Heart left ventricle (tissue), 16 donors: ENCODE measurements at regions not wholly inside any gene's neighbourhood (a gene's known extent, or its start where the extent isn't known, plus 50 kb on each side); places are given as distances from the start of the nearest gene placed in this dataset.

Source experiments
- ATAC-seq, 4 donors: fragments of 200-7000 bp; cut with Tn5 transposase; one replicate each; pipeline ENCODE4 v1.9.1; 2020 to 2022; ENCODE audit warnings: moderate library complexity in 4 of 4, mild to moderate bottlenecking in 3 of 4, moderate number of reproducible peaks in 1 of 4
- DNase-seq, 5 donors: peaks; one replicate each; pipeline ENCODE4 v3.0.0-alpha.2; 2020
- H3K27ac ChIP-seq, 12 donors: fragments of 200-600 bp; sonication (generic) in 4 of 12; one replicate each; pipeline versions ENCODE4 v1.5.0 to v1.8.0; 2016 to 2022; ENCODE audit warnings: mild to moderate bottlenecking in 2 of 12
- H3K27me3 ChIP-seq, 9 donors: fragments of 200-600 bp; sonication (generic) in 2 of 9; one replicate each; pipeline versions ENCODE4 v1.5.1 to v1.8.0; 2016 to 2022; ENCODE audit warnings: mild to moderate bottlenecking in 3 of 9
- H3K36me3 ChIP-seq, 9 donors: fragments of 200-600 bp; sonication (generic) in 2 of 9; one replicate each; pipeline versions ENCODE4 v1.5.0 to v1.8.0; 2018 to 2022; ENCODE audit warnings: mild to moderate bottlenecking in 2 of 9
- H3K4me1 ChIP-seq, 12 donors: fragments of 200-600 bp; sonication (generic) in 4 of 12; one replicate each; pipeline versions ENCODE4 v1.5.0 to v1.8.0; 2016 to 2022; ENCODE audit warnings: mild to moderate bottlenecking in 3 of 12
- H3K4me3 ChIP-seq, 12 donors: fragments of 200-600 bp; sonication (generic) in 4 of 12; one replicate each; pipeline versions ENCODE4 v1.5.0 to v1.8.0; 2017 to 2022; ENCODE audit warnings: mild to moderate bottlenecking in 9 of 12, moderate library complexity in 4 of 12
- H3K9me3 ChIP-seq, 12 donors: fragments of 200-600 bp; sonication (generic) in 4 of 12; one replicate each; pipeline versions ENCODE4 v1.5.0 to v1.8.0; 2016 to 2022; ENCODE audit warnings: mild to moderate bottlenecking in 1 of 12
- CTCF ChIP-seq, 12 donors: fragments of 200-600 bp; sonication (generic) in 4 of 12; IDR thresholded peaks; one replicate each; pipeline versions ENCODE4 v1.5.0 to v1.8.0; 2018 to 2022; ENCODE audit warnings: antibody characterized with exemption in 12 of 12, mild to moderate bottlenecking in 5 of 12
- POLR2A ChIP-seq, 2 donors: fragments of 450-650 bp; IDR thresholded peaks; one replicate each; pipeline ENCODE4 v1.6.1; 2017; ENCODE audit warnings: antibody characterized with exemption in 2 of 2, mild to moderate bottlenecking in 2 of 2, moderate library complexity in 2 of 2
- WGBS, 4 donors: extraction: QIAGEN DNeasy Blood & Tissue Kit in 2 of 4; methylation state at CpG; one replicate each; pipeline versions ENCODE4 v1.1.5 to v1.1.7; 2013 to 2018; 5-methylcytosine and 5-hydroxymethylcytosine counted together
- intact Hi-C, 10 donors: fragments of 100-400 bp; cut with DNase I; formaldehyde crosslinking; loops; one replicate each; pipeline versions ENCODE4 v1.11.1 to v1.14.2; 2022
- donor health status: ischemic (EF 13 %, LVEDD 7.1; RV severe dilation, severe dysfunction).
- donor health status: healthy with polysubstance abuse.
- donor health status: DM: no; HTN: yes; CAD: no.
- donor health status: DM: no; HTN: no; CAD: no.
- donor health status: ischemic (EF 25% LVEDD 6.9; RV normal size, moderate dysfunction).
- donor health status: ischemic (EF 25% LVEDD 5.7; RV mildly dilated, moderate dysfunction).
- donor health status: healthy.
- donor health status: DM: yes; HTN: yes; CAD: no.
- donor health status: ischemic (EF 35%, LVEDD 5.7; RV mildly dilated, moderate dysfunction).
- donor health status: nonischemic (EF 11% LVEDD 7.7; RV severe dilation, severe dysfunction).
- donor health status: DM: yes; HTN: yes; CAD: no.
- donor health status: PGD.
- donor health status: ischemic (EF 29% LVEDD 5.4; RV normal size, mild dysfunction).
- donor health status: nonischemic (EF 23%, LVEDD 6.1; RV moderate dilation, normal function).

- TF ChIP-seq POLR2A (IDR thresholded peaks at IDR 0.05), result no peak
- TF ChIP-seq CTCF (IDR thresholded peaks at IDR 0.05), result no peak
- ATAC-seq, result no peak
- Histone ChIP-seq H3K4me3 (no peak overlapping the region), H3K9me3 (no peaks in the 10 kb centered on the region), H3K27me3 (no peaks in the 10 kb centered on the region), H3K27ac (no peak overlapping the region), H3K4me1 (no peaks in the 10 kb centered on the region), H3K36me3 (no peaks in the 10 kb centered on the region)
- 89 to 92% (median 90%) methylated on average over 4 of the region's 4 CpGs for WGBS, 4 donors
- no peak for DNase-seq
- intact Hi-C loops, result no loop called here
These were observed 614.4 kb downstream of the CPS1 start for GRCh38 chr2:211170843-211171242.

GRCh38 chr2:211174021-211174420 lies 617.6 kb downstream of the CPS1 start:
- Histone ChIP-seq H3K4me3 (no peak overlapping the region), H3K27ac (no peak overlapping the region), H3K9me3 (no peaks in the 10 kb centered on the region), H3K4me1 (no peaks in the 10 kb centered on the region), H3K27me3 (no peaks in the 10 kb centered on the region), H3K36me3 (no peaks in the 10 kb centered on the region)
- WGBS, 4 donors, result 78 to 83% (median 79%) methylated on average over 2 of the region's 2 CpGs
- no peak for DNase-seq
- TF ChIP-seq POLR2A (IDR thresholded peaks at IDR 0.05) (no peak), CTCF (IDR thresholded peaks at IDR 0.05) (no peak)
- ATAC-seq, result no peak
- intact Hi-C loops, result no loop called here

GRCh38 chr2:211174631-211175030 lies 618.2 kb downstream of the CPS1 start:
- TF ChIP-seq CTCF (IDR thresholded peaks at IDR 0.05), result no peak
- TF ChIP-seq POLR2A (IDR thresholded peaks at IDR 0.05), result no peak
- Histone ChIP-seq H3K9me3 (no peaks in the 10 kb centered on the region), H3K27me3 (no peaks in the 10 kb centered on the region), H3K4me1 (no peaks in the 10 kb centered on the region), H3K36me3 (no peaks in the 10 kb centered on the region), H3K27ac (no peak overlapping the region), H3K4me3 (no peak overlapping the region)
- 51 to 66% (median 61%) methylated on average over 4 of the region's 4 CpGs for WGBS, 4 donors
- ATAC-seq, result no peak
- intact Hi-C loops, result no loop called here
- no peak for DNase-seq

GRCh38 chr2:211175956-211176355 lies 619.6 kb downstream of the CPS1 start:
- H3K4me3 ChIP-seq, result no peak overlapping the region
- no peak for ATAC-seq
- intact Hi-C loops, result no loop called here
- H3K27ac ChIP-seq, result no peak overlapping the region
- no peaks in the 10 kb centered on the region for H3K27me3 ChIP-seq
- no peaks in the 10 kb centered on the region for H3K4me1 ChIP-seq
- no peaks in the 10 kb centered on the region for H3K36me3 ChIP-seq
- WGBS, 4 donors, result 60 to 74% (median 68%) methylated on average over 2 of the region's 2 CpGs
- no peak for DNase-seq
- TF ChIP-seq POLR2A (IDR thresholded peaks at IDR 0.05), result no peak
- no peak for TF ChIP-seq CTCF (IDR thresholded peaks at IDR 0.05)
- no peaks in the 10 kb centered on the region for H3K9me3 ChIP-seq
